DMS53 treated with DMSO at 0.1 percent for 48 hours (cell line): ENCODE measurements at regions not wholly inside any gene's neighbourhood (a gene's known extent, or its start where the extent isn't known, plus 50 kb on each side); places are given as distances from the start of the nearest gene placed in this dataset.
A peak's percentile ranks its signal among the peaks of the same experiment; 100 is the strongest.

ENCODE experiments used
- DNase-seq: peaks from one replicate; lab custom pipeline; 2025; ENCODE audit not compliant: unreplicated experiment; lab: John Stamatoyannopoulos, UW

GRCh38 chr5:124590686-124591085 is 155.8 kb downstream of the ZNF608 start:
- DNase-seq, result no peak

- DNase-seq, result no peak
Measured at GRCh38 chr5:124587280-124587679, 159.2 kb downstream of the ZNF608 start.

DNA sequence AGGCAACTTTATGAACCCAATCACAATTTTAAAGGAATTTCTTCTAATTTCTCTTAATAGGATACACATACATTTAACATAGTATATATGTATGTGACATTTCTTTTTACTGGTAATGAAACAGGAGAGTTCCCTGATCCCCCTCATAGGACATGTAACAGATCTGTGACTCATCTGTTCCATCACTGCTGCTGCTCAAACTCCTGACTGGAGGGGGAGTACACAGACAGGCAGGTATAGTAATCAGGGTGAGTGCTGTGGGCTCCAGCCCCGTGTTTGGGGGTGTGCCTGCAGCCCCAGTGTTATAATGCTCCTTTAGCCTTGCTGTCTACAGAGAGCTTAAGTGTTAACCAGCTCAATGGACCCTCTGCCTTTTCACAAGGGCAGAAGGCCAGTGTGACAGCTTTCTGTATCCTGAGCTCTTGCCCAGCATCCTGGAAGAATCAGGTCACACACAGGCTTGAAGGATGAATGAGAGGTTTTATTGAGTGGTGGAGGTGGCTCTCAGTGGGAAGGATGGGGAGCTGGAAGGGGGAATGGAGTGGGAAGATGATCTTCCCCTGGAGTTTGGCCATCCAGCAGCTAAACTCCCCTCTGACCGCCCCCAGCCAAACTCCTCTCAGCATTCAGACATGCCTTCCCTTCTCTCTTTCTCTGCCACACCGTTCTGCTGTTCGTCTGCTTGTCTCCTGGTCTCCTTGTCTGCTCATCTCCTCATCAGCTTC is 161.3 kb downstream of the ZNF608 start:
- DNase-seq, result no peak

DNA sequence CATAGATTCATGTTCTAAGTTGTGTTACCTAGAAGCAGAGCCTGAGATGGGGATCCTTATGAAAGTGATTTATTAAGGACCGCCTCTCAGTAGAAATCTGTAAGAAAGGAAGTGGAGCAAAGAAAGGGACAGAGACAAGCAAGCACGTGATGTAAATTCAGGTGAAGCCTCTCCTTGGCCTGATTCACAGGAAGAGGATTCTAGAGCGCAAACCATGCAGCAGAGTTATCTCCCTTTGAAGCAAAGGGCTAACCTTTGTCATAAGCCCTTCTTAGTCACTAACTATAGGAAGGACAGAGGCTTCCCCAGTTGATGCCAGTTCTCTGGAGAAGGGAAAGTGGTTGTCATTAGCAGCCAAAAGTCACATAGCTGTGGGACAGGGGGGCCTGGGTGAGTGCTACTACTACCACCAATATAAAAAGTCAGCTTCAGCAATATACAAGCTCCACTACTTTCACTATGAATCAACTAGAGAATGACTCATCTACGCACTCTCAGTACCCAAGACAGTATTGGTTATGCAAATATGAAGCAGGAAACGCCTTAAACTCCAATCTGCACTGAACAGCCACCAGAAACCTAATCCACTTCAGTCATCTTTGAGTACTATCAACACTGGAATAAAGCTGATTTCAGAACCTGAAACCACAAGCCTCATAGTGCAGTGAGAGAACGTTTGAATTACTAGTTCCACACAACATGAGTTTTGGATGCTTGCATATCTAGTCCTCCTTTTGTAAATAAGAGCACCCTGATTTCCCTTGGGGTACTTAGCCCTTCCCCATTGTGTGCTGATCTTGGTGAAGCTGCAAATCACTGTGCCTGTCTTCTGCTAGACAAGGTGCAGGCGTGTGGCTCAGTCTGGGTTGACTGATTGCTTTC is 162.7 kb downstream of the ZNF608 start:
- peak; percentile 94 for DNase-seq

DNA sequence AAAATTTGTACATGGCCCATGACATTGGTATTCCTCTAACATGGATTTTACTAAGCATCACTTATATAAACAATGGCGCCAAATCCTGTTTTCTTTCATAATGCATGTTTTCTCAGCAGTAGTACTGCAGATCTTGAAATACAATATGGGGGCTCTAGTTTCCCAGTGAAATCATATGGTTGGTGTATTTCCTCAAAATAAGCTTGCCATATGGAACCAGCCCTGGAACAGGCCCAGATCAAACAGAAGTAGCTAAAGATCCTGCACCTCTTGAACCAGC is 163.9 kb downstream of the ZNF608 start:
- DNase-seq, result peak; percentile 23

- no peak for DNase-seq
Measured at GRCh38 chr5:124581738-124582560, 164.5 kb downstream of the ZNF608 start.

DNA sequence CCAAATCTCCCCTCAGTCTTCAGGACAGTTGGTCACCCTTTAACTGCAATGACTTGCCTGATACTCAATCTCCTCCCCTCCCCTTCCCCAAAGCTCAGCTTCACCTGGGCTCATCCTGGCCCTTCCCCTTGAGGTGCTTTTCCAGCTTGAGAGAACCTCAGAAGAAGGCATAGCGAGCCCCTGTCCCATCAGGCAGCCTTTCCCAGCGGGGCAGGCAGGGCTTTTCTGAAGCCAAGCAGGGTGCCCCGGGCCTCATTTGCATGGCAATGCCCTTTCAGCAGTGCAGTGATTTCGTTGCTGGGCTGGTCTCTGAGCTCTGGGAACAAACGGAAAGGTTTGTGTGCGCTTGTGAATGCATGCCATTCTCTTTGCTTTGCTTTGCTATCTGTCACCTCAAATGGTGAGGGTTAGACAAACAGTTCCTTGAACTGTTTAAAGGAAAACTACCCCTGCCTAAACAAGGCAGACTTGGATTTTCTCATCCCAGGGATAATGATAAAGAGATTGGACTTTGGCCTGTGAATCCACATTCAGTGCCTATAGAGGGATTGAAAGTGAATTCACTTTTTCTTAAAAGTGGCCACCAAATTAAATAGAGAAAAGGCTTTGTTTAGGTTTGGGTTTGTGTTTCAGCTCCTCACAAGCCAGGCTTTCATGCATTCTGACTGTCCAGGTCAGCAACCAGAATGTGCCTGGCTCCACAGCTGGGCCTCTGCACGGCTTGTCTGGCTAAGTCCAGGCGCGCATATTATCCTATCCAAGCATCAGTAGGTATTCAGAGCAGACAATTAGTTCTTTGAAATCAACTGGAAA is 165.3 kb downstream of the ZNF608 start:
- DNase-seq, result no peak

GRCh38 chr5:124580512-124580911 is 165.9 kb downstream of the ZNF608 start:
- no peak for DNase-seq

DNA sequence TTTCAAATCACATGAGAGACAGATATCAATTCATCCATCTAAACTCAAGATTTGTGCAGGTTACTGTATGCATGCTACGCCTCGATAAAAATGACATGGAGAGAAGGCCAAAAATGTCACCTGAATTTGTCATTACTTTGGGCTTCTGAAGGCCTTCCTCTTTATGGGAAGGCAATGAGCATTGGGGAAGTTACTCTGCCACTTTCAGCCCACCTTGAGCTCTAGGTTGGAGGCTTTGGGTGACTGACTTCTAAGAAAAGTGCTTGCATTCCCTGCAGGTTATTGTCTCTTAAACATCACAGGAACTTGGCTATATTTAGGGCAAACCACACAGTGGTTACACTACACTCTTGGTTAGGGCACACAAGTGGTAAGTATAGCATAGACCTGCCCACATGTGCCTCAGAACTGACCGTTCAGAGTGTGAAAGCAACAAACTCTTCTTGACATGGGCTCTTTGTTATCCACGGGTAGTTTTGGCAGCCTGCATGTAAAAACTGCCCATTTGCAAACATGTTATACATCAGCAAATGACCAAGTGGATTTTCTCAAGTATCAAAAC is 169.5 kb downstream of the ZNF608 start:
- no peak for DNase-seq

DNA sequence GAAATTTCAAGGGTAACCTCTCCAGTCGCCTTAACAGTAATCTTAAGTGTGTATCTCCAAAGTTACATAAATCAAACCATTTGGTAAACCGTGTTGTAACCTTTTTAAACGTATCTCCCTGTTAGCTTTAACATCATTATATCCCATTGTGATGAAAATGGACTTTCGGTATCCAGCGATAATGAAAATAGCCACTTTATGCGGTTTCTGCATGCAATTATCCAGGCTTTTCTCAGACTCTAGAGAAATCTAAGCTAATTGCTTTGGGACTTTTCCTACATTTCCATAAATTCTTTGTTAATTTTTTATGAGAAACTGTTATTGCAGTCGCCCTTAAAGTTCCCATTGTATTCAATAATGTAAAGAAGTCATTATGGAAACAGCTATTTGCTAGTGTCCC is 170.7 kb downstream of the ZNF608 start:
- no peak for DNase-seq

DNA sequence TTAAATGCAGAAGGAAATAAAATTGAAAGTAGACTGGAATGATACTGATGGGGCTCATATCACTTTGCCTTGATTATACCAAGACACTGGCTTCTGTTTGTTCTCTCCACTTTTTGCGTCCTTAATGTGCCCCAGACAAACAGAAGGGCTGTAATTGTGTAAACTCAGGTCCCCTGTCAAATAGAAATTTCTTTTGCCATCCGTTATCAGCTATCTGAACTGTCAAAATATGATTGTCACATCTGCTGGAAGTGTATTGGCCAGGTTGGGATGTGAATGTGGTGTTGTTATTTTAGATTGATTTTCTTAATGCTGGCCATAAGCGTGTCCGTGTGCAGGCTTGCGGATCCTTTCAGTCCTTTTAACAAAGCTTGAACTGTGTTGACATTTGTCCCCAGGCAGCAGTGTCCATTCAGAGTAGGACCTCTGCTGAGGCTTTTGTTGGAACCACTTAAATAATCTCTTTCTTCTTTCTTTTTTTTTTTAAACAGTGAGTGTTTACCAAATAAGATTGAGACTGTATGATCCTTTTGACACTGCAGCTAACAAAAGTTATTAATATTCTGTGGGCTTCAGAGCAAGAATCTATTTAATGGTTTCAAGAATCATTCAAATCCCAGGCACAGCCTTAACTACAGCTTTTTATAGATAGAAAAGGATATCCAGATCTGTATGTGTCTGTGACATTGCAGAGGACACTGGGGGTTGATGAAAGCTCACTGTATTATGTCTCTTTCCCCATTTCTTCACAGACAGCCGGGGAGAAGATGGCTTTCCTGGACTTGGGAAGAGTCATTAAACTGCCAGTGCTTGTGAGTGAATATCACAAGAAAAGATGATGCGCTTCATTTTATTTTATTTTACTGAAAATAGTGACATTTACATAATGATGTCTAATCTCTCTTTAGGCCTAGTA is 171.7 kb downstream of the ZNF608 start:
- peak; percentile 55 for DNase-seq

DNA sequence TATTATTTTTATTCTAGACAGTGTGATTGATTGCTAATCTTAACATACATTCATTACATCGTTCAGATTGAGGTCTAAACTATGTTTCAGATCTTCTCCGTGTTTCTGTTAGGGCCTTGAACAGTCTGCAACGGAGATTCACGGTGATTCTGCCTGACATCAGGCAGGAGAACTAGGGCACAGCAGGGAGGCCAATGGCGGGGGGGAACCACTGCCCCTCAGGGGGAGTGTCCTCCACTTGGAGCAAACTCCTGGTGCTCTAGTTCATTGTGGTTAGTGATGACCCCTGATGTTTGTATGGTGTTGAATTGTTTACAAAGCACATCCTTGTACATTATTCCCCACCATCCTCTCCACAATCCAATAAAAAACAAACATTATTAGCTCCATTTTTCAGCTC is 173.5 kb downstream of the ZNF608 start:
- DNase-seq, result no peak

GRCh38 chr5:124570285-124571035 is 176.0 kb downstream of the ZNF608 start:
- no peak for DNase-seq

DNA sequence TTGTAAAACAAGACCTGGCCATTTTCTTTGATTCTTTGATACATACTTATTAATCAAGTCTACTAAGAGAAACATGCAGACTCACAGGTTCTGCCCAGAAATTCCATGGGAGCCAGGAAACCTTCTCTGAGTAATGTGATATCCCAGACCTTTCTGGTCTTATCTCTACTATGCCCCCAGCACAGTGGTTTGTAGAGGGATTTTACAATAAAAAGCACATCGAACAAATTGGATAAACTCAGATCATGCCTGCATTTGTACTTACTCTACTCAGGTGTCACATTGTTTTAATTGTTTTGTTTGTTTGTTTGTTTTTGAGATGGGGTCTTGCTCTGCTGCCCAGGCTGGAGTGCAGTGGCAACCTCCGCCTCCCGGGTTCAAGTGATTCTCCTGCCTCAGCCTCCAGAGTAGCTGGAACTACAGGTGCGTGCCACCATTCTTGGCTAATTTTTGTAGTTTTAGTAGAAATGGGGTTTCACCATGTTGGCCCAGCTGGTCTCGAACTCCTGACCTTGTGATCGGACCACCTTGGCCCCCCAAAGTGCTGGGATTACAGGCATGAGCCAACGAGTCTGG is 179.5 kb downstream of the ZNF608 start:
- DNase-seq, result no peak

DNA sequence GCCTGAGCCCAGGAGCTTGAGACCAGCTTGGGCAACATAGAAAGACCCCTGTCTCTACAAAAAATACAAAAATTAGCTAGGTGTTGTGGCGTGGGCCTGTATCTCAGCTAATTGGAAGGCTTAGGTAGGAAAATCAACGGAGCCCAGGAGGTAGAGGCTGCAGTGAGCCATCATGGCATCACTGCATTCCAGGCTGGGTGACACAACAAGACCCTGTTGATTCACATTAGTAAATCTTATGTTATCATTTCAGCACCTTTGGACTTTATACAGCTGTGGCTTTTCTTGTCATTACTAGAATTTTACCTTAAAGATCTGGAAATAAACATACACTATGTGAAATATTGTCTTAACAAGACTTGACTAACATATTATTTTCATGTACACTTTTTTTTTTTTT is 185.0 kb downstream of the ZNF608 start:
- no peak for DNase-seq

DNA sequence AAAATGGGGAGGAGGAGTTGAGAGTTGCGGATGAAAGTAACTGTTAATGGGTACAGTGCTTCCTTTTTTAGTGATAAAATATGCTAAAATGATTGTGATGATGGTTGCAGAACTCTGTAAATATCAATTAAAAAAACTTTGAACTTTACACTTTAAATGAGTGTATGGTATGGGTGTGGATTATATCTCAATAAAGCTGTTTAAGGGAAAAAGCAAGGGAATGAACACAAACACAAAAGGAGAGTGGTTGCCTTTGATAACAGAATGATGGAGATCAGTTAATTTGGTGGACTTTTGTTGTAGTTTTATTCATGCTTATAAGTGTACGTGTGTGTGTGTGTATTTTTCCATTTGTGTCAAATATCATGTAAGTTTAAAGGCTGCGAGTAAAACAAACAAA is 186.1 kb downstream of the ZNF608 start:
- no peak for DNase-seq

DNA sequence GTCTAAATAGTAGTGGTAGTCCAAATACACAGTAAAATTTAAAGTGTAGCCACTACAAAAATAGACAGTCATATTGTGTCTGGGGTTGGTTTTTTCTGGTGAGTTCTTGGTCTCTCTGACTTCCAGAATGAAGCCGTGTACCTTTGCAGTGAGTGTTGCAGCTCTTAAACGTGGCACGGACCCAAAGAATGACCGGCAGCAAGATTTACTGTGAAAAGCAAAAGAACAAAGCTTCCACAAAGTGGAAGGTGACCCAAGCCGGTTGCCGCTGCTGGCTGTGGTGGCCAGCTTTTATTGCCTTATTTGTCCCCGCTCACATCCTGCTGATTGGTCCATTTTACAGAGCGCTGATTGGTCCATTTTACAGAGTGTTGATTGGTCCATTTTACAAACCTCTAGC is 188.7 kb downstream of the ZNF608 start:
- DNase-seq, result no peak

DNA sequence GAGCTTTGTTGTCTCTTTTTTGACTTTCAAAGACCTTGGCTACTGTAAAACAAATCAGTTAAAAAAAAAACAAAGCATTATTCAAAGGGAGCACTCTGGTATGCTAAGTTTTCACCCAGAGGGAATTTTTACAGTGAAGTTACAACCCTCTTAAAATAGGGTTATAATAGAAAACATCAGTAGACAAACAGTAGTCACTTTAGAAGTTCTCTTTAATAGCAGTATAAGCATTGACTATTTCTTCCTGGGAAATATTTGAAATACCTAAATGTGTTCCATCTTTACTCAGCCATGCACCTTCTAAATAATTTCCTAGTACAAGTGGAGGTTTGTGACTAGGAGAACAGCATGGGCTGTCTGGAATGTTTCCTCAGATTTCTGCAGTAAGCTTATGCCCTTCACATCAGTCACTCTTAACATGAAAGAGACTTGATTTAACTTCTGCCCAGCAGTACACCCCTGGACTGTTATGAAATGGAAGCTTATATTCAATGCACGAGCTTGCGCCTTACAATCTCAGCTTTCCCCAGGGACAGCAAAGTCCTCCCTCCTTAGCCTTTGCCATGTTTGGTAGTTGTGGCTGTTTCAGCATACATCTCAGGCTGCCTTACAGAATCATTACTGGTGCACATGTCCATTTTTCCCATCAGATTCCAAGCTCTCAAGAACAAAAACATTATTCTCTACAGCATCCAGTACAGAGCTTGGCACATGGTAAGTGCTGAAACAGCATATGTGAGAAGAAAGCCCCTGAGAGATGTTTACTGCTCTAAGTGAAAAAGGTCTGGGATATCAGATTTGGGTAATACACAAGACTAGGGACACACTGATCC is 191.5 kb downstream of the ZNF608 start:
- DNase-seq, result no peak
